Transverse colon (tissue), 4 donors: ENCODE measurements at regions not wholly inside any gene's neighbourhood (a gene's known extent, or its start where the extent isn't known, plus 50 kb on each side); places are given as distances from the start of the nearest gene placed in this dataset.

Source experiments
- EP300 ChIP-seq: sonication (generic); formaldehyde crosslinking; IDR thresholded peaks from one replicate; pipeline ENCODE4 v1.6.1; 2017; ENCODE audit warnings: antibody characterized with exemption, low read depth
- POLR2AphosphoS5 ChIP-seq, 3 donors: sonication (generic); formaldehyde crosslinking; IDR thresholded peaks; one replicate each; pipeline ENCODE4 v1.6.1; 2016; ENCODE audit warnings: antibody characterized with exemption in 3 of 3
- TF ChIP-seq, protein P1 (sequence below), 5 experiments: fragments of 200-600 bp in 3 of 5; fragments of 450-650 bp in 2 of 5; sonication (generic) in 3 of 5; IDR thresholded peaks; 1 replicate in 2 of 5; 2 replicates in 3 of 5; pipeline ENCODE4 v1.5.1; 2016 to 2017; ENCODE audit warnings: antibody characterized with exemption in 5 of 5, inconsistent platforms in 3 of 5, mild to moderate bottlenecking in 2 of 5, moderate library complexity in 1 of 5

- TF ChIP-seq, protein P1, sequence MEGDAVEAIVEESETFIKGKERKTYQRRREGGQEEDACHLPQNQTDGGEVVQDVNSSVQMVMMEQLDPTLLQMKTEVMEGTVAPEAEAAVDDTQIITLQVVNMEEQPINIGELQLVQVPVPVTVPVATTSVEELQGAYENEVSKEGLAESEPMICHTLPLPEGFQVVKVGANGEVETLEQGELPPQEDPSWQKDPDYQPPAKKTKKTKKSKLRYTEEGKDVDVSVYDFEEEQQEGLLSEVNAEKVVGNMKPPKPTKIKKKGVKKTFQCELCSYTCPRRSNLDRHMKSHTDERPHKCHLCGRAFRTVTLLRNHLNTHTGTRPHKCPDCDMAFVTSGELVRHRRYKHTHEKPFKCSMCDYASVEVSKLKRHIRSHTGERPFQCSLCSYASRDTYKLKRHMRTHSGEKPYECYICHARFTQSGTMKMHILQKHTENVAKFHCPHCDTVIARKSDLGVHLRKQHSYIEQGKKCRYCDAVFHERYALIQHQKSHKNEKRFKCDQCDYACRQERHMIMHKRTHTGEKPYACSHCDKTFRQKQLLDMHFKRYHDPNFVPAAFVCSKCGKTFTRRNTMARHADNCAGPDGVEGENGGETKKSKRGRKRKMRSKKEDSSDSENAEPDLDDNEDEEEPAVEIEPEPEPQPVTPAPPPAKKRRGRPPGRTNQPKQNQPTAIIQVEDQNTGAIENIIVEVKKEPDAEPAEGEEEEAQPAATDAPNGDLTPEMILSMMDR (IDR thresholded peaks at IDR 0.05): no peak
- TF ChIP-seq POLR2AphosphoS5 (IDR thresholded peaks at IDR 0.05) (no peak), EP300 (no peak)
Measured at GRCh38 chr3:181470349-181470748, 241.4 kb upstream of the SOX2 start.
